GM04503 (cell line): ENCODE measurements at regions not wholly inside any gene's neighbourhood (a gene's known extent, or its start where the extent isn't known, plus 50 kb on each side); places are given as distances from the start of the nearest gene placed in this dataset.
A peak's percentile ranks its signal among the peaks of the same experiment; 100 is the strongest.
"Not testable (repeated sequence)": the region's sequence is repeated elsewhere in the genome, so short reads cannot be mapped to it uniquely, and the experiment has no call there.

Source experiments
- DNase-seq: peaks from one replicate; pipeline ENCODE4 v3.0.0-alpha.2; 2012; ENCODE audit warnings: low read depth

DNA sequence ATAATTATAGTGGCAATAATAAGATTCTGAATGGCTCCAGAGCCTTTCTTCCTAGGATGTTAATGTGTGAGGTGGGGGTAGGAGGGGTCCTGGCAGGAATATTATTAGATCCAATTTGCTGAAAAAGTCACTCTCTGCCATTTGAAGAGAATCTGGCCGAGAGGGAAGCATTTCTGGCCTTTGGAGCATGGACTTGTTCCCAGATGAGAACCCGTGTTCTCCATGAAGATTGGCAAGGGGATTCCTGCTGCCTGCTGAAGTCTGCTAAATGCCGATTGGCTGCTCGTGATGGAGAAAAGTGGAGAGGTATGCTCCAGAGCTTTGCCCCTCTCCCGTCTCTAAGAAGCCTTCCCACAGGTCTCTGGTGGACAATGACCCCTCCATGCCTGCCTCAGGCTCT is 135.6 kb downstream of the TRIM43 start:
- DNase-seq = not testable (repeated sequence)

DNA sequence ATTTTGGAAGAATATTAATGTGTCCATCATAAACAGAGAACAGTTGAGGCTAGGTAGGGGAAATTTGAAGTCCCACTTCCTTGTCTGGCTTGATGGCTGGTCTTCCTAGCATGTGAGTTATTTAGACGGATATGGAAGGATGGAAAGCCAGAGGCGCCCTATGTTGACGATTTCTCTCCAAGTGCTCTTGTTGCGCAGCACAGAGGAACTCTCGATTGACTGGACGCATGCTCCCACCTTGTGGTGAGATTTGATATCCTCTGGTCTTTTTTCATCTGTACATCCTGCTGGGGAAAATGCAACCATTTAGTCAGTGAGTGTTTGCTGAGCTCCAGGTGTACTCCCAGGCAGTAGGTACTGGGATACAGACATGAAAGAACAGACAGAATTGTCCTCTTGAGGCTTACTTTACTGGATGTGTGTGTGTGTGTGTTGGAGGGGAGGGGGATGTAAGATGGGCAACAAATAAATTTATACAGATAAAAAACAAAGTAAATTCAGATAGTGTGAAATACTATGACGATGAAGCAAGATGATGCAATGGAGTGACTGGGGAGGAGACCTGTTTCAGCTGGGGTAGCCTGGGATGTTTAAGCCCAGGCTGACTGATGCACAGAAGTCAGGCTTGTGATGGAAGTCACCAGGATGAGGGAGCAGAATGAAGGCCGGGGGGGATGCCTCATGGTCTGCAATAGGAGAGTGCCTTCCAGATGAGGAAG is 137.2 kb downstream of the TRIM43 start:
- DNase-seq = peak; percentile 50

DNA sequence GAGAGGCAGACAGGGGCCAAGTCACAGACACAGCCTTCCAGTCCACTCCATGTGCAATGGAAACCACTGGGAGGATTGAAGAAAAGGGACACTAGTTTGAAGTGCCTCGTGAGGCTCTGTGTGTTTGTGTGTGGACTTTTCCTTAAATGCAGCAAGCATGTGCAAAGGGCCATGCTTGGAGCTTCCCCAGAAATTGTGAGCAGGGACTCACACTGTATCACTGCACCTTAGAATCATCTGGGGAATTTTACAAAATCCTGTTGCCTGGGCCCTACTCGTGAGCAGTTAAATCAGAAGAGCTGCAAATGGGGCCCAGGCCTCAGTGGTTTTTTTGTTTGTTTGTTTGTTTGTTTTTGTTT is 137.8 kb downstream of the TRIM43 start:
- DNase-seq = no peak

DNA sequence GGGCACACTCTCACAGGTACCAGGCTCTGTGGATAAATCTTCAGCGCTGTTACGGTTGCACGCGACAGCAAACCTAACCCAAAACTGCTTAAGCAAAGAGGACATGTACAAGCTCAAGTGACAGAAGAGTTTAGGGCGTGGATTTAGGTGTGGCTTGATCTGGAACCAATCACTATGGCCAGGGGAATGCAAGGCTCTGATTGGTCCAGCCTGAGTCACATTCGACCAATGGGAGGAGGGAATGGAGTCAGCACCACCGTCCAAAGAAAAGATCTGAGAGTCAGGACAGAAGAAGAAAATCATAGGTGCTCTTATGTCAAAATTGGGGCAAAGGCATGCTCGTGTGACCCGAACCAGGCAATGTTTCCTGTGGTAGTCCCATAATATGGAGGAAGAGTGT is 139.0 kb downstream of the TRIM43 start:
- no peak for DNase-seq

- no peak for DNase-seq
Observed at GRCh38 chr2:95734976-95735890, 143.4 kb downstream of the TRIM43 start.

DNA sequence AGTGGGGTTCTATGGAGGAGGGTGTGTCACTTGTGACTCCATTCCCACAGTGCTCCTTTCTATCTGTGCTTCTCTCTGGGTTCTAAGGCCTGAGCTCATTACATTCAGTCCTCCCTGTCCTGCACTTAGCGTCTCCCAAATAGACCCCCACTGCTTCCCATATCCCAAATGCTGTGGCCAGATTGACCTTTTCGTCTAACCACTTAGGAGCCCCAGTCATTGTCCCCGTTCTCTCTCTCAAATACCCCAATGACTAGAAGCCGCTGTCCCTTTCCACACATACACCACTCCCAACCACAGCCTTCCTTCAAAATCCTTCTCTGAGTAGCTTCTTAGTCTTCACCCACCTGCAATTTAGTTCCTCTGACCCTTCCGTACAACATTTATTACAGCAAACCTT is 146.5 kb downstream of the TRIM43 start:
- no peak for DNase-seq

DNA sequence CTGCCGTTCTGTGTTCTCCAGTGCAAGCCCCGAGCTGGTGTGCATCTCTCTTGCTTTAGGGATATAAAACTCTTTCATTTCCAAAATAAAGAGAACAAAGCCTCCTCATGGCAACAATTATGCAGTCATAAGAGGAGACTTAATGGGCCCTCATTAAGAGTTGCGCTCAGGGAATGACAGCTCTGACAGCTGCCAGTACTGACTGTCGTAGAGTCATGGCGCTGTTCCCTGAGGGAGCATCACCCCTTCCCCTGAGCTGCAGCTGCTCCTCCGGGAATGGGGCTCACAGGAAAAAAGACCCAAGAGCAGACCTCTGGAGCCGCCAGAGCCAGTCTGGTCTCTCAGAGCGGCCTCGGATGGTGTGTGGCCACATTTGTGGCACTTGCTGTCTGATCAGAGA is 160.3 kb downstream of the TRIM43 start:
- not testable (repeated sequence) for DNase-seq

GRCh38 chr2:95753812-95754211 is 162.0 kb downstream of the TRIM43 start:
- DNase-seq = not testable (repeated sequence)

- not testable (repeated sequence) for DNase-seq
Observed at GRCh38 chr2:95754213-95754612, 162.4 kb downstream of the TRIM43 start.

GRCh38 chr2:95754819-95755563 is 163.2 kb downstream of the TRIM43 start:
- DNase-seq = not testable (repeated sequence)

GRCh38 chr2:95755956-95756669 is 164.3 kb downstream of the TRIM43 start:
- DNase-seq = not testable (repeated sequence)

DNA sequence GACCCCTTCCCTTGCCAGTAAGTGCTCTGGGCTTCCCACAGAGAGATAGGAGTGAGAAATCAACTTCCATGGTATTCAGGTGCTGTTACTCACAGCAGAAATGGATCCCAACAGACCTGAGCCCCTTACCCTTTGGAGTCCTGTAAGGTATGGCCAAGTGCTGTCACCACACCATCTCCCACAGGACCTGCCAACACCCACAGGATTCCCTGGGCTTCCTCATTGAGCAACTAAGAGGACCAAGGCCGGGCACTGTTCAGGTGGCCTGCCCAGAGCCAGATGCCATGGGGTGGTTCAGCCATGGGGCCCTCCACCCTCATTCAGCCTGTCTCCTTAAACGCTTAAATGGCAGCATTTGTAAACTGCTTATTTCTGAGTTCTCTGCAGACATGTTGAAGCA is 166.2 kb downstream of the TRIM43 start:
- no peak for DNase-seq

GRCh38 chr2:95759481-95760246 is 167.9 kb downstream of the TRIM43 start:
- DNase-seq = no peak

- peak; percentile 26 for DNase-seq
Observed at GRCh38 chr2:95760806-95761525, 169.2 kb downstream of the TRIM43 start.

GRCh38 chr2:95761556-95761955 is 169.8 kb downstream of the TRIM43 start:
- DNase-seq = no peak

- DNase-seq = not testable (repeated sequence)
Observed at GRCh38 chr2:95762023-95763021, 170.5 kb downstream of the TRIM43 start.

GRCh38 chr2:95763074-95763473 is 171.3 kb downstream of the TRIM43 start:
- not testable (repeated sequence) for DNase-seq

GRCh38 chr2:95764966-95765365 is 173.2 kb downstream of the TRIM43 start:
- not testable (repeated sequence) for DNase-seq
